Activated CD8-positive, alpha-beta T cell treated with anti-CD3 and anti-CD28 coated beads, Interleukin-2, amount 10 ng/mL, durations not matched to agents 7 days and 5 days (primary cell): ENCODE measurements at regions not wholly inside any gene's neighbourhood (a gene's known extent, or its start where the extent isn't known, plus 50 kb on each side); places are given as distances from the start of the nearest gene placed in this dataset.
"Not testable (repeated sequence)": the region's sequence is repeated elsewhere in the genome, so short reads cannot be mapped to it uniquely, and the experiment has no call there.

Experiments
- ATAC-seq: fragments of 150-1000 bp; cut with Tn5 transposase; one replicate; pipeline ENCODE4 v1.10.0; 2021; ENCODE audit warnings: moderate library complexity
- CTCF ChIA-PET: fragments of 350-600 bp; sonication (Branson Sonifier 250); formaldehyde crosslinking; loops from one replicate; lab custom pipeline; 2021; ENCODE audit warnings: antibody characterized with exemption; lab: Charles Lee
- POLR2A ChIA-PET: fragments of 350-600 bp; sonication (Branson Sonifier 250); formaldehyde crosslinking; loops from one replicate; lab custom pipeline; 2021; ENCODE audit warnings: antibody characterized with exemption; lab: Charles Lee
- DNase-seq: peaks from one replicate; pipeline ENCODE4 v3.0.0-alpha.2; 2020
- H3K27ac Mint-ChIP-seq: one replicate; pipeline ENCODE4 v1.8.0; 2021; ENCODE audit warnings: mild to moderate bottlenecking, mixed read lengths
- H3K27me3 Mint-ChIP-seq: one replicate; pipeline ENCODE4 v1.8.0; 2021; ENCODE audit warnings: low read depth, mixed read lengths
- H3K36me3 Mint-ChIP-seq: one replicate; pipeline ENCODE4 v1.8.0; 2021; ENCODE audit warnings: low read depth, mixed read lengths
- H3K4me1 Mint-ChIP-seq: one replicate; pipeline ENCODE4 v1.8.0; 2021; ENCODE audit warnings: low read depth, mixed read lengths
- H3K4me3 Mint-ChIP-seq: one replicate; pipeline ENCODE4 v1.8.0; 2021; ENCODE audit warnings: mild to moderate bottlenecking, mixed read lengths
- H3K9me3 Mint-ChIP-seq: one replicate; pipeline ENCODE4 v1.8.0; 2022; ENCODE audit warnings: mixed read lengths; ENCODE audit not compliant: insufficient read depth

GRCh38 chr3:193812791-193813500 is 219.9 kb downstream of the OPA1 start:
- Mint-ChIP-seq H3K36me3 (no peaks in the 10 kb centered on the region), H3K4me3 (no peak overlapping the region)

GRCh38 chr3:193813501-193813830 is 220.5 kb downstream of the OPA1 start:
- POLR2A ChIA-PET = no interaction called here
- H3K27ac Mint-ChIP-seq = no peak overlapping the region
- no peaks in the 10 kb centered on the region for H3K9me3 Mint-ChIP-seq
- DNase-seq (no peak), ATAC-seq (no peak)
- no peaks in the 10 kb centered on the region for H3K4me1 Mint-ChIP-seq
- no peak overlapping the region for H3K4me3 Mint-ChIP-seq
- CTCF ChIA-PET = no interaction called here
- peaks cover 8% of the 10 kb centered on the region for H3K27me3 Mint-ChIP-seq
- no peaks in the 10 kb centered on the region for H3K36me3 Mint-ChIP-seq

More at GRCh38 chr3:193812791-193813500, 219.9 kb downstream of the OPA1 start:
- DNase-seq (no peak), ATAC-seq (no peak)
- CTCF ChIA-PET = no interaction called here
- Mint-ChIP-seq H3K4me1 (no peaks in the 10 kb centered on the region), H3K27me3 (peaks cover 8% of the 10 kb centered on the region), H3K9me3 (no peaks in the 10 kb centered on the region), H3K27ac (no peak overlapping the region)
- POLR2A ChIA-PET = no interaction called here

DNA sequence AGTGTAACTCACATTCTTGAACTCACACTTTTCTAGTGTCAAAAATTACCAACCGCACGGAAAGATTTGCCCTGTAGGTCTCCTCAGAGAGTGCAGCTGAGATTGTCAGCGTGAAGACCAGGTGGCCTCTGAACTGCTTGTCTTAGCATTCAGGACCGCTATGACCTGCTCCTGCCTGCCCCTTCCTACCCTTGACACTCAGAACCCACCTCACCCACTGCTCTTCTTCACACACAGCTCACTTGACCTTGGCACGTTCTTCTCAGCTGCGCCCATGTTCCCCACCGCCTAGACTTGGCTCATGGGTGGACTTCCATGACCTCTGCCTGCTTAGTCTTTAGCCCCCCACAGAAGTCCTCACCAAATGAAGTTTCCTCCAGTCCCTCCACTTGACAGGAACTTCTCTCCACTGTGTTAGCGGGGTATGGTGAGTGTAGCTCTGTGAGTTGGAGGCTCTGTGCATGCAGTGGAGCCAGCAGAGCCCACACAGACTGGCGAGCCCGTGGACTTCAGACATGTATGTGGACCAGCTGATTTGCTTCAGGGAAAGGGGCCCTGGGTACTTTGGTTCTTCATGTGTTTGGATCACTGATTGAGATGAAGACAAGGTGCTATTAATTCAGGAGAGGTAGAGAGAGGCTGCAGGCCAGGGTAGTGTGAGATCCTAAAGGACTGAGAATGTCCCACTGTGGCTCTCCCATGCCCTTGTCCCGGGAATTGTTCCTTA is 221.3 kb downstream of the OPA1 start:
- Mint-ChIP-seq H3K27me3 (peaks cover 8% of the 10 kb centered on the region), H3K27ac (no peak overlapping the region), H3K4me3 (no peak overlapping the region), H3K9me3 (no peaks in the 10 kb centered on the region), H3K4me1 (no peaks in the 10 kb centered on the region), H3K36me3 (no peaks in the 10 kb centered on the region)
- ChIA-PET CTCF (no interaction called here), POLR2A (no interaction called here)
- DNase-seq (no peak), ATAC-seq (no peak)

GRCh38 chr3:193815246-193816027 is 222.4 kb downstream of the OPA1 start:
- CTCF ChIA-PET = no interaction called here
- no peak for DNase-seq
- H3K4me3 Mint-ChIP-seq = no peak overlapping the region

DNA sequence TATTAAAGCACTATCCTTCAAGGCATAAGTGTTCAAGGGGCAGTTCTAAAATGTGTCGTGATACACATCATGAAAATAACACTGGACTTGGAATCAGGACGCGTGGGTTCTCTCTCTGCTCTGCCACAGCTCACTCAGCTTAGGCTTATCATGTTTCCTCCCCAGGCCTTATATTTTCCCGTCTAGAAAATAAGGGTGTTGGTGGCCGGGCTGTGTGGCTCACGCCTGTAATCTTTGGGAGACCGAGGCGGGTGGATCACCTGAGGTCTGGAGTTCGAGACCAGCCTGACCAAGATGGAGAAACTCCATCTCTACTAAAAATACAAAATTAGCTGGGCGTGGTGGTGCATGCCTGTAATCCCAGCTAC is 223.0 kb downstream of the OPA1 start:
- DNase-seq (no peak), ATAC-seq (no peak)
- Mint-ChIP-seq H3K36me3 (no peaks in the 10 kb centered on the region), H3K9me3 (no peaks in the 10 kb centered on the region), H3K4me3 (no peak overlapping the region), H3K27me3 (peaks cover 5% of the 10 kb centered on the region), H3K4me1 (no peaks in the 10 kb centered on the region), H3K27ac (no peak overlapping the region)
- CTCF ChIA-PET = no interaction called here
- POLR2A ChIA-PET = no interaction called here

More at GRCh38 chr3:193815246-193816027, 222.4 kb downstream of the OPA1 start:
- H3K36me3 Mint-ChIP-seq = no peaks in the 10 kb centered on the region
- peaks cover 6% of the 10 kb centered on the region for H3K27me3 Mint-ChIP-seq
- POLR2A ChIA-PET = no interaction called here
- no peaks in the 10 kb centered on the region for H3K9me3 Mint-ChIP-seq
- H3K27ac Mint-ChIP-seq = no peak overlapping the region
- no peak for ATAC-seq
- H3K4me1 Mint-ChIP-seq = no peaks in the 10 kb centered on the region

DNA sequence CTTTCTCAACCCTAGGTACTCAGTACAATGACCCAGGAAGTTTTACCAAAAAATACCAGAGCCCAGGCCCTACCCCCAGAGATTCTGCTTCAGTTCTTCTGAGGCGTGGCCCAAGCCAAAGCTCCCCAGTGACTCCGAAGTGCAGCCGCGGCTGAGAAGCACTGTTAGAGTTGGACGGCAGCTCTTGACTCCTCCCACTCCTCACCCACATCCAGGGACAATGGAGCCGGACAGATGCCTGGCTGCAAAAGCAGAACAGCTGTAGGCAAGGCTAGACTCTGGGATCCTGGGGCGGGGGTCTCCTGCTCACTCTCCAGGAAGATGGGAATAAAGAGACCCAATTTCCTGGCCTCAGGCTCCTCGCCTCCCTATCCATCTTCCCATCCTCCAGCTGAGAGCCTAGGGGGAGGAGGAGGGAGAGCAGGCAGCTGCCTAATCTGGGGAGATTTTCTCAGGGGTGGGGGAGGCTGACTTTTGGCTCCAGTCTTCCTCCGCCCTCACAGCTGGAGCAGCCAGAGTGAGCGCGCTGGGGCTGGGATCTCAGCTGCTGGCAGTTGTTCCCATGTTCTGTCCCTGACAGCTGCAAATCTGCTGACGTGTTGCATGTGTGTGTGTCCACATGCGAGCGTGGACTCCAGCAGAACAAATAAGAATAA is 223.8 kb downstream of the OPA1 start:
- H3K36me3 Mint-ChIP-seq = no peaks in the 10 kb centered on the region
- no peak overlapping the region for H3K4me3 Mint-ChIP-seq
- no peak for ATAC-seq
- H3K27me3 Mint-ChIP-seq = peaks cover 5% of the 10 kb centered on the region
- H3K9me3 Mint-ChIP-seq = no peaks in the 10 kb centered on the region
- no peak overlapping the region for H3K27ac Mint-ChIP-seq
- no peak for DNase-seq
- H3K4me1 Mint-ChIP-seq = no peaks in the 10 kb centered on the region
- ChIA-PET POLR2A (interaction anchor here (0.5 kb wide), 1 partner anchor 88 kb away, joined by 3 read pairs; no protein-coding TSS in a partner anchor), CTCF (interaction anchor here (1.1 kb wide), 1 partner anchor 499 kb away, joined by 3 read pairs; no protein-coding TSS in a partner anchor)

DNA sequence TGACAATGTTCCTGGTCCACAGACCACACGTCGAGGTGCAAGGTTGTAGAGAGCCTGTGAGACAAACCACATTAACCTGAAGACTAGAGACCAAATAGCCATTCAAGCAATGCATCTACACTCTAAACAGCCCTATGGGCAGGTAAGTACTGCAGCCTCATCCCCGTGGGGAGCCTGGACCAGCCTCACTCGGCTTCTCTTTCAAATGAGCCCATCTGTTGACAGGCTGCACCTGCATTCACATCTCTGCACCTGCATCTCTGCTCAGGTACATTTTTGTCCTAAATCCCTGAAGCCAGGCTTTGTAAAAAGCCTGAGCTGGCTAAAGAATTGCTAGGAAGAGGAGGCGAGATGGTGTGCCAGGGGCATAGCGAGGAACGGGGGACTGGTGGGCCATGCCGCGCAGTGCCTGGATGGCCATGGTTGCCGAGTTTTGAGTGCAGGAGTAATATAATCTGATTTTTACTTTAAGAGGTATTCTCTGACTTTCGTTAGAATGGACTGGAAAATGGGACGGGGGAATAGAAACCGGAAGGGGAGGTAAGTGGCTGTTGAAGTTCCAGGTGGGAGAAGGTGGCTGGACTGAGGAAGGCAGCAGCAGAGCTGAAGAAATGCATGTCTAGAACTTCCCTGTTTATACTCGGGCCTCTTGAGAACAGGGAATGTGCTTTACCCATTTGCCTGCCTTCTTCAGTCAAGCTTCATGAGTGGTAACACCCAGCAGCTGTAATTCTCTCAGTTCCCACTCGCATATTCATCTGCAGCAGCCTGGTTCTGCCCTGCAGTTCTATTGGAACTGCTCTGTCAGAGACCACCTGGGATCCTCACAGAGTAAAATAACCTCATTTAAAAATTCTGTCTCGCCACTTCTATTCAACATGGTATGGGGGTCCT is 226.4 kb downstream of the OPA1 start:
- Mint-ChIP-seq H3K4me3 (no peak overlapping the region), H3K4me1 (no peaks in the 10 kb centered on the region), H3K9me3 (no peaks in the 10 kb centered on the region), H3K27me3 (peaks cover 13% of the 10 kb centered on the region), H3K36me3 (no peaks in the 10 kb centered on the region), H3K27ac (no peak overlapping the region)
- CTCF ChIA-PET = no interaction called here
- POLR2A ChIA-PET = no interaction called here
- ATAC-seq (no peak), DNase-seq (no peak)

- Mint-ChIP-seq H3K27ac (no peak overlapping the region), H3K4me3 (no peak overlapping the region), H3K4me1 (no peaks in the 10 kb centered on the region), H3K27me3 (peaks cover 13% of the 10 kb centered on the region), H3K36me3 (no peaks in the 10 kb centered on the region), H3K9me3 (no peaks in the 10 kb centered on the region)
- no peak for ATAC-seq
- POLR2A ChIA-PET = no interaction called here
- CTCF ChIA-PET = no interaction called here
- no peak for DNase-seq
Observed at GRCh38 chr3:193821151-193821668, 228.2 kb downstream of the OPA1 start.

DNA sequence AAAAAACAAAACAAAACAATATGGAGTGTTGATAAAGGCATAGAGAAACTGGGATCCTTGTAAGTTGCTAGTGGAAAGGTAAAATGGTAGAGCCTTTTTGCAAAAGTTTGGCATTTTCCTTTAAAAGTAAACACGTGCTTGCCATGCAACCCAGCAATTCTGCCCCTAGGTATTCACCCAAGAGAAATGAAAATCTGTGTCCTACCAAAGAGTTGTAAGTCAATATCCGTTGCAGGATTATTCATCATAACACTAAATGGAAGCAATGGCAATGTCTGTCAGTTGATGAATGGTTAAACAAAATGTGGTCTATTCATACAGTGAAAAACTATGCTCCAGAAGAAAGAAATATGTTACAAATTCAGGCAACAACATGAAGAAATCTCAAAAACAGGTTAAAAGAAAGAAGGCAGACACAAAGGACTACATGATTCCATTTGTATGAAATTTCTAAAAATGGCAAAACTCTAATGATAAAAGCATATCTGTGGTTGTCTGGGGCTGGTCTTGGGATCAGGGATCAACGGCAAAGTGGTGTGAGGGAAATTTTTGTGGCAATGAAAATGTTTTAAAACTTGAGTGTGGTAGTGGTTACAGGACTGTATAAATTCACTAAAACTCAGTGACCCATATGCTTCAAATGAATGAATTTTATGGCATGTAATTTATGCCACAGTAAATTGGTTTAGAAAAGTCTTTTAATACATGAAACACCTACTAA is 229.6 kb downstream of the OPA1 start:
- POLR2A ChIA-PET = no interaction called here
- CTCF ChIA-PET = no interaction called here

DNA sequence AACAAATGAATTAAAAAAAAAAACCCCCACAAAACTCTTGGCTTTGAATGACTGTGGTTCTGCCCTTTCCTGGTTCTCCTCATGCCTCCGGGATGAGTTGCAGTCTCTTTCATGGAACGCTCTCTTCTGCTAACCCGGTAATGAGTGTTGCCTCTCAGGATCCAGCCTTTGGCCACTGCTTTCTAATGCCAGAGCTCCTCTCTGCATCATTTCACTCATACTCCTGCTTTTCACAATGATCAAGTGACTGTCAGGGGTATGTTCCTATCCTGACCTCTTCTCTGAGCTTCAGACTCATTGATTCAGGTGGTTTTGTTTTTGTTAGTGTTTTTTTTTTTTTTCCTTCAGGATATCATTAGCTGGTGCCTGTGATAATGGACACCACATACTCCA is 230.2 kb downstream of the OPA1 start:
- H3K36me3 Mint-ChIP-seq, H3K9me3 Mint-ChIP-seq, DNase-seq, H3K4me1 Mint-ChIP-seq, H3K27ac Mint-ChIP-seq, H3K4me3 Mint-ChIP-seq, ATAC-seq, CTCF ChIA-PET: not testable (repeated sequence)
- H3K27me3 Mint-ChIP-seq = peaks cover 13% of the 10 kb centered on the region
- POLR2A ChIA-PET = interaction anchor here (0.7 kb wide), 1 partner anchor 661 kb away, joined by 3 read pairs; no protein-coding TSS in a partner anchor

More for the DNA sequence above, 229.6 kb downstream of the OPA1 start:
- no peaks in the 10 kb centered on the region for H3K4me1 Mint-ChIP-seq
- ATAC-seq (no peak), DNase-seq (no peak)
- peaks cover 13% of the 10 kb centered on the region for H3K27me3 Mint-ChIP-seq
- H3K27ac Mint-ChIP-seq = no peak overlapping the region
- H3K4me3 Mint-ChIP-seq = no peak overlapping the region
- no peaks in the 10 kb centered on the region for H3K9me3 Mint-ChIP-seq
- no peaks in the 10 kb centered on the region for H3K36me3 Mint-ChIP-seq
